ENCODE measurements at regions not wholly inside any gene's neighbourhood (a gene's known extent, or its start where the extent isn't known, plus 50 kb on each side); places are given as distances from the start of the nearest gene placed in this dataset.

GRCh38 chr18:67104700-67105284 is 411.7 kb downstream of the DSEL start:
- H3K27me3 ChIP-seq (ENCODE audit: control insufficient read depth in 2 of 2, insufficient read depth in 2 of 2, low read length in 2 of 2), result no peaks in the 10 kb centered on the region
- Mint-ChIP-seq H3K4me3 (no peak overlapping the region), H3K27ac (no peak overlapping the region), H3K9me3 (no peaks in the 10 kb centered on the region), H3K27me3 (ENCODE audit: low read depth in 3 of 3) (peaks cover 0 to 1% (median 0%) of the 10 kb centered on the region in 3 donors), H3K36me3 (no peaks in the 10 kb centered on the region), H3K4me1 (no peaks in the 10 kb centered on the region)
- intact Hi-C loops (cut with micrococcal nuclease), result no loop called here
- no peak for DNase-seq
- no peaks in the 10 kb centered on the region for H4K20me1 ChIP-seq (ENCODE audit: insufficient read depth, low read length)
- no peaks in the 10 kb centered on the region for H3K79me2 ChIP-seq (ENCODE audit: insufficient read depth, low read length)
- H3K9me3 ChIP-seq (replicated peaks in 1 of 2; ENCODE audit: control insufficient read depth in 1 of 2, insufficient read depth in 1 of 2, low read length in 2 of 2), result no peaks in the 10 kb centered on the region
- H2AFZ ChIP-seq (ENCODE audit: insufficient read depth, low read depth, low read length, poor library complexity, severe bottlenecking), result no peak overlapping the region
- H3K4me1 ChIP-seq (ENCODE audit: control insufficient read depth in 1 of 2, insufficient read depth in 2 of 2, low read length in 2 of 2), result no peaks in the 10 kb centered on the region
- WGBS (ENCODE audit: insufficient coverage), result 100% methylated on average over 3 of the region's 7 CpGs
- no peak overlapping the region for H3K4me2 ChIP-seq (replicated peaks; ENCODE audit: extremely low read depth, low read length, poor library complexity, severe bottlenecking)
- H3K36me3 ChIP-seq (replicated peaks in 1 of 2; ENCODE audit: control insufficient read depth in 1 of 2, insufficient read depth in 2 of 2, low read length in 2 of 2), result no peaks in the 10 kb centered on the region
- H3K27ac ChIP-seq (ENCODE audit: low read depth in 1 of 2, low read length in 2 of 2), result no peak overlapping the region
- H3K9ac ChIP-seq (ENCODE audit: insufficient read depth, low read length, poor library complexity, severe bottlenecking), result no peak overlapping the region
- no peak overlapping the region for H3K4me3 ChIP-seq (replicated peaks in 1 of 3; ENCODE audit: low read depth in 2 of 3, low read length in 3 of 3)
- peak; percentile 12 for TF ChIP-seq CTCF (IDR thresholded peaks at IDR 0.05)

- H3K9ac ChIP-seq (ENCODE audit: insufficient read depth, low read length, poor library complexity, severe bottlenecking), result no peak overlapping the region
- no peaks in the 10 kb centered on the region for H3K4me1 Mint-ChIP-seq
- H3K36me3 Mint-ChIP-seq, result no peaks in the 10 kb centered on the region
- H3K27me3 Mint-ChIP-seq (ENCODE audit: low read depth in 3 of 3), result peaks cover 0 to 2% (median 0%) of the 10 kb centered on the region in 3 donors
- no peaks in the 10 kb centered on the region for H3K4me1 ChIP-seq (ENCODE audit: control insufficient read depth in 1 of 2, insufficient read depth in 2 of 2, low read length in 2 of 2)
- no peak overlapping the region for H3K27ac ChIP-seq (ENCODE audit: low read depth in 1 of 2, low read length in 2 of 2)
- H3K79me2 ChIP-seq (ENCODE audit: insufficient read depth, low read length), result no peaks in the 10 kb centered on the region
- no peak for DNase-seq
- peaks cover 0 to 4% (median 2%) of the 10 kb centered on the region in 7 donors for H3K9me3 Mint-ChIP-seq
- H3K9me3 ChIP-seq (replicated peaks in 1 of 2; ENCODE audit: control insufficient read depth in 1 of 2, insufficient read depth in 1 of 2, low read length in 2 of 2), result no peaks in the 10 kb centered on the region
- H3K27ac Mint-ChIP-seq, result no peak overlapping the region
- no peaks in the 10 kb centered on the region for H3K36me3 ChIP-seq (replicated peaks in 1 of 2; ENCODE audit: control insufficient read depth in 1 of 2, insufficient read depth in 2 of 2, low read length in 2 of 2)
- intact Hi-C loops (cut with micrococcal nuclease), result no loop called here
- H3K27me3 ChIP-seq (ENCODE audit: control insufficient read depth in 2 of 2, insufficient read depth in 2 of 2, low read length in 2 of 2), result no peaks in the 10 kb centered on the region
- H3K4me2 ChIP-seq (replicated peaks; ENCODE audit: extremely low read depth, low read length, poor library complexity, severe bottlenecking), result no peak overlapping the region
- H4K20me1 ChIP-seq (ENCODE audit: insufficient read depth, low read length), result no peaks in the 10 kb centered on the region
- TF ChIP-seq CTCF (IDR thresholded peaks at IDR 0.05), result no peak
- no CpG with 5 or more reads among the region's 2 CpGs for WGBS (ENCODE audit: insufficient coverage)
- no peak overlapping the region for H3K4me3 Mint-ChIP-seq
- no peak overlapping the region for H3K4me3 ChIP-seq (replicated peaks in 1 of 3; ENCODE audit: low read depth in 2 of 3, low read length in 3 of 3)
- no peak overlapping the region for H2AFZ ChIP-seq (ENCODE audit: insufficient read depth, low read depth, low read length, poor library complexity, severe bottlenecking)
Observed at GRCh38 chr18:67094123-67094522, 422.4 kb downstream of the DSEL start.
